ENCODE measurements at regions not wholly inside any gene's neighbourhood (a gene's known extent, or its start where the extent isn't known, plus 50 kb on each side); places are given as distances from the start of the nearest gene placed in this dataset.

DNA sequence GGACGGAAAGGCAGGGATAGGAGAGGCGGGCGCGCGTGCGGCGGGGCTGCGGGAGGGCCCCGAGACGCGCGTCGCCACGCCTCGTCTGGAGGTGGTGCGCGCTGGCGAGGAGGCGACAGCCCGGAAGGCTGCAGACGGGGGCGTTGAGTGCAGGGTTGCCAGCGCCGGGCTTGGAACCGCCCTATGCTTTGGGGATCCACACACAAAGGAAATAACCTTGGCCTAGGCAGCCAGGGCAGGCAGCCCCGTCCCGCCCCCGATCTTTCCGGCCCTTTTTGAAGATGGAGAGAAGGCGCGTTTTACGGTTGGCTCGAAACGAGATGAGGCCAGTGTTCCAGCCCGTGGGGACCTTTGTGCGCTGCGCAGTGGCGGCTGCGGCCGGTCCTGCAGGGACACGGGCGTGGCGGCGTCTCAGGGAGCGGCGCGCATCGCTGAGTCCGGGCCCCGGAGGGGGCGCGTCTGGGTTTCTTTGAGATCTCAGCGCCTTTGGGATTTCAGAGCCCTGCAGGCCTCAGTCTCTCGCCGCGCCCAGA is 50.8 kb upstream of the TRIM2 start:
- WGBS, result 1% methylated on average over 56 of the region's 56 CpGs
- peaks cover 0 to 7% (median 3%) of the 10 kb centered on the region in 4 donors for H3K27me3 ChIP-seq (ENCODE audit: control insufficient read depth in 4 of 4, insufficient read depth in 4 of 4, low read length in 3 of 4)
- no peaks in the 10 kb centered on the region for H3K9me3 ChIP-seq (ENCODE audit: control insufficient read depth in 4 of 4, low read length in 3 of 4)
- H3K27ac ChIP-seq (ENCODE audit: low read depth in 1 of 2, low read length in 2 of 2), result no peak overlapping the region
- H3K4me1 ChIP-seq (ENCODE audit: control insufficient read depth in 4 of 4, insufficient read depth in 4 of 4, low read length in 3 of 4), result peaks cover 3 to 23% (median 19%) of the 10 kb centered on the region in 4 donors
- no peak overlapping the region for H3K9ac ChIP-seq (ENCODE audit: low read depth in 1 of 2, low read length in 2 of 2)
- TF ChIP-seq FOXA1 (IDR thresholded peaks at IDR 0.05), result no peak
- no peak for TF ChIP-seq MAX (IDR thresholded peaks at IDR 0.05)
- no peak for TF ChIP-seq YY1 (IDR thresholded peaks at IDR 0.05)
- TF ChIP-seq TAF1 (conservative IDR thresholded peaks at IDR 0.05), result no peak
- no peak for TF ChIP-seq JUND (IDR thresholded peaks at IDR 0.05)
- no peak for TF ChIP-seq EGR1 (IDR thresholded peaks at IDR 0.05; ENCODE audit: low read depth in 2 of 2)
- H3K4me3 ChIP-seq (ENCODE audit: low read depth in 1 of 3, low read length in 3 of 3), result peak overlapping the region; percentile 2 to 52 (median 32)
- DNase-seq (ENCODE audit: low spot score), result no peak
- no peaks in the 10 kb centered on the region for H3K36me3 ChIP-seq (ENCODE audit: control insufficient read depth in 4 of 4, insufficient read depth in 3 of 4, low read depth in 1 of 4, low read length in 3 of 4)

DNA sequence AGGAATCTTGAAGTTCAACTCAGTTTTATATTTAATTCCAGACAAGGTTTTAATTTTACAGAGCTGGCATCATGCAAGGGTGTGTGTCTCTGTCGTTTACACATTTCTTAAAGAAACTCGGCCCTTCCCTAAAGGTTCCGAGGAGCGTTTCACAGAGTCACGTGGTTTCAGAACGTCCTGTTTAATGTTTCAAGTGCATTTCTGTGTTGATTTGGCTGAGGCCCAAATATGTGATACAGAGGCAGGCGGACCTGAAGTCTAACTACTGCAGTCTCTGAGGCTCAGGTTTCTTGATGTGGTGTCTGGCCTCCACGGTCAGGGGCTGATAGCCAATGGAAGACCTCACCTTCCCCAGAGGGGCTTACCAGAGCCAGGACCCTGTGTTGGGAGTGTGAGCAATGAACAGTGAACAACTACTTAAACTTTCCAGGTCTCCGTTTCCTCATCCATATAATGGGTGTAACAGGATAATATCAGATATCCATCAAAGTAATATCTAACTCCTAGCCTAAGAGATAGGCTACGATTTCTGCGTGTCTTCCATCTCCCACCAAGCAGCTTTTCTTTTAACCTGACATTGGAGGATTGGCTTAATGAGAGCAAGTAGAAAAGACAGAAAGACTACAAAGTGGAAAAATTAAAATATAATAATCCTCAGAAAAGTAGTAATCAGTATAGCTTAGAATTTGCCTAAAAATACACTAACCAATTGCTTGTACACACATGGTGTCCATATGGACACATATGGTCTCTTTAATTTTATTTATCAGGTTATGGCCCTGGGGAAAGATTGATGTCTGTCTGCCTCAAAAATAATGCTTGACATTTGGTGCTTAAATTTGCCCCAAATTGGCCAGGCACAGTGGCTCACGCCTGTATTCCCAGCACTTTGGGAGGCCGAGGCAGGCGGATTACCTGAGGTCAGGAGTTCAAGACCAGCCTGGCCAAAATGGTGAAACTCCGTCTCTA is 50.0 kb upstream of the TRIM2 start:
- Histone ChIP-seq H3K27ac (ENCODE audit: low read depth in 1 of 2, low read length in 2 of 2) (no peak overlapping the region), H3K9me3 (ENCODE audit: control insufficient read depth in 4 of 4, low read length in 3 of 4) (no peaks in the 10 kb centered on the region), H3K27me3 (ENCODE audit: control insufficient read depth in 4 of 4, insufficient read depth in 4 of 4, low read length in 3 of 4) (peaks cover 0 to 12% (median 3%) of the 10 kb centered on the region in 4 donors), H3K4me3 (ENCODE audit: low read depth in 1 of 3, low read length in 3 of 3) (peak overlapping the region in 1 of 3 donors; percentile 52), H3K9ac (ENCODE audit: low read depth in 1 of 2, low read length in 2 of 2) (no peak overlapping the region), H3K4me1 (ENCODE audit: control insufficient read depth in 4 of 4, insufficient read depth in 4 of 4, low read length in 3 of 4) (peaks cover 3 to 23% (median 19%) of the 10 kb centered on the region in 4 donors), H3K36me3 (ENCODE audit: control insufficient read depth in 4 of 4, insufficient read depth in 3 of 4, low read depth in 1 of 4, low read length in 3 of 4) (no peaks in the 10 kb centered on the region)
- no peak for DNase-seq (ENCODE audit: low spot score)
- WGBS, result 45% methylated on average over 15 of the region's 15 CpGs
- TF ChIP-seq CTCF (IDR thresholded peaks at IDR 0.05; ENCODE audit: low read depth, low read length, missing input control), result no peak
- no peak for TF ChIP-seq EGR1 (IDR thresholded peaks at IDR 0.05; ENCODE audit: low read depth in 2 of 2)
- no peak for TF ChIP-seq REST (IDR thresholded peaks at IDR 0.05)
- no peak for TF ChIP-seq NR2F2 (IDR thresholded peaks at IDR 0.05)
